PC-3 (cell line): ENCODE measurements at regions not wholly inside any gene's neighbourhood (a gene's known extent, or its start where the extent isn't known, plus 50 kb on each side); places are given as distances from the start of the nearest gene placed in this dataset.
A peak's percentile ranks its signal among the peaks of the same experiment; 100 is the strongest.

Experiments used
- ATAC-seq: fragments of 200-7000 bp; cut with Tn5 transposase; 2 replicates; pipeline ENCODE4 v1.9.1; 2020; ENCODE audit warnings: mild to moderate bottlenecking, moderate library complexity
- BruUV-seq: library from RNA; stranded (reverse); fragments of 400-500 nt; replicated peaks from 2 replicates; lab custom pipeline; 2021; lab: Mats Ljungman, UMichigan
- CTCF ChIA-PET: fragments of 300-600 bp; sonication (Branson Sonifier 250); formaldehyde crosslinking; loops from one replicate; lab custom pipeline; 2022; ENCODE audit warnings: antibody characterized with exemption; lab: Charles Lee
- POLR2A ChIA-PET: fragments of 300-600 bp; sonication (Branson Sonifier 250); formaldehyde crosslinking; loops from one replicate; lab custom pipeline; 2022; ENCODE audit warnings: antibody characterized with exemption; ENCODE audit not compliant: unreplicated experiment; lab: Charles Lee
- DNase-seq: peaks from one replicate; pipeline ENCODE4 v3.0.0-alpha.2; 2015
- H2AFZ ChIP-seq: fragments of 300-600 bp; sonication (generic); 2 replicates; pipeline ENCODE4 v1.6.0; 2016; ENCODE audit warnings: antibody characterized with exemption, low read length
- H3F3A ChIP-seq: fragments of 300-600 bp; sonication (generic); one replicate; pipeline ENCODE4 v1.6.0; 2017; ENCODE audit warnings: antibody characterized with exemption, low read length, control low read depth, mild to moderate bottlenecking; ENCODE audit not compliant: unreplicated experiment
- H3K27ac ChIP-seq: fragments of 300-600 bp; sonication (generic); 2 replicates; pipeline ENCODE4 v1.5.1; 2016; ENCODE audit warnings: mild to moderate bottlenecking, low read length
- H3K27me3 ChIP-seq: fragments of 300-600 bp; sonication (generic); 2 replicates; pipeline ENCODE4 v1.6.1; 2016; ENCODE audit warnings: low read length, mixed read lengths
- H3K36me3 ChIP-seq: fragments of 300-600 bp; sonication (generic); 2 replicates; pipeline ENCODE4 v1.6.1; 2016; ENCODE audit warnings: low read depth, mixed run types, low read length, mixed read lengths
- H3K4me1 ChIP-seq: fragments of 300-600 bp; sonication (generic); 2 replicates; pipeline ENCODE4 v1.5.1; 2016; ENCODE audit warnings: low read length; ENCODE audit not compliant: insufficient read depth
- H3K4me2 ChIP-seq: fragments of 300-600 bp; sonication (generic); 2 replicates; pipeline ENCODE4 v1.6.0; 2016; ENCODE audit warnings: low read length
- H3K4me3 ChIP-seq: fragments of 300-600 bp; sonication (generic); 2 replicates; pipeline ENCODE4 v1.5.1; 2016; ENCODE audit warnings: mild to moderate bottlenecking, low read length, mixed read lengths
- H3K79me2 ChIP-seq: fragments of 300-600 bp; sonication (generic); 2 replicates; pipeline ENCODE4 v1.6.1; 2017; ENCODE audit warnings: low read length, mixed read lengths
- H3K9ac ChIP-seq: fragments of 300-600 bp; sonication (generic); 2 replicates; pipeline ENCODE4 v1.6.0; 2016; ENCODE audit warnings: mild to moderate bottlenecking, low read length
- H3K9me2 ChIP-seq: fragments of 300-600 bp; sonication (generic); replicated peaks from 2 replicates; pipeline ENCODE4 v1.6.1; 2016; ENCODE audit warnings: mixed run types, low read length, mixed read lengths
- H3K9me3 ChIP-seq: fragments of 300-600 bp; sonication (generic); 2 replicates; pipeline ENCODE4 v1.6.1; 2016; ENCODE audit warnings: low read length, mixed read lengths
- H4K20me1 ChIP-seq: fragments of 300-600 bp; sonication (generic); 2 replicates; pipeline ENCODE4 v1.6.1; 2016; ENCODE audit warnings: low read length, mixed read lengths
- CTCF ChIP-seq: fragments of 300-600 bp; sonication (generic); conservative IDR thresholded peaks from 2 replicates; pipeline ENCODE4 v1.5.1; 2017; ENCODE audit warnings: antibody characterized with exemption, low read depth, mild to moderate bottlenecking, low read length
- EZH2 ChIP-seq: fragments of 300-600 bp; sonication (generic); IDR thresholded peaks from one replicate; pipeline ENCODE4 v1.6.1; 2017; ENCODE audit warnings: antibody characterized with exemption, mild to moderate bottlenecking, low read length; ENCODE audit not compliant: unreplicated experiment
- EZH2phosphoT487 ChIP-seq: fragments of 300-600 bp; sonication (generic); IDR thresholded peaks from 2 replicates; pipeline ENCODE4 v1.6.1; 2018; ENCODE audit warnings: mild to moderate bottlenecking, antibody characterized with exemption, low read length, borderline replicate concordance
- intact Hi-C: fragments of 100-400 bp; cut with micrococcal nuclease; formaldehyde crosslinking; loops from 2 replicates; pipeline ENCODE4 v1.9.0; 2023

GRCh38 chr7:45985902-45986301, 64.8 kb upstream of the IGFBP3 start:
- no peak overlapping the region for H3K4me3 ChIP-seq
- intact Hi-C loops = no loop called here
- POLR2A ChIA-PET = no interaction called here
- no peaks in the 10 kb centered on the region for H4K20me1 ChIP-seq
- H3K27me3 ChIP-seq = no peaks in the 10 kb centered on the region
- H3K9ac ChIP-seq = no peak overlapping the region
- no peaks in the 10 kb centered on the region for H3K9me2 ChIP-seq
- H3K9me3 ChIP-seq = no peaks in the 10 kb centered on the region
- H3F3A ChIP-seq = no peaks in the 10 kb centered on the region
- no TSS peak for BruUV-seq
- peaks cover 4% of the 10 kb centered on the region; the same call in 1 of the 2 replicates for H3K4me1 ChIP-seq
- no peaks in the 10 kb centered on the region for H3K79me2 ChIP-seq
- no peak overlapping the region for H3K4me2 ChIP-seq
- TF ChIP-seq EZH2phosphoT487 = no peak
- no peak for TF ChIP-seq EZH2
- TF ChIP-seq CTCF = no peak
- ATAC-seq (peak; percentile 62), DNase-seq (peak; percentile 46)
- H3K36me3 ChIP-seq = no peaks in the 10 kb centered on the region
- no peak overlapping the region for H3K27ac ChIP-seq
- H2AFZ ChIP-seq = no peak overlapping the region
- CTCF ChIA-PET = interaction anchor here (0.8 to 1.0 kb wide), 3 partner anchors 63 to 121 kb away, joined by 3 to 5 read pairs (median 3); no protein-coding TSS in a partner anchor

- H3K9me3 ChIP-seq = no peaks in the 10 kb centered on the region
- H3K27me3 ChIP-seq = no peaks in the 10 kb centered on the region
- no peak overlapping the region for H3K4me2 ChIP-seq
- peak; percentile 41 for TF ChIP-seq CTCF
- no peak for TF ChIP-seq EZH2
- H3F3A ChIP-seq = no peaks in the 10 kb centered on the region
- no peaks in the 10 kb centered on the region for H4K20me1 ChIP-seq
- H3K4me1 ChIP-seq = peaks cover 9% of the 10 kb centered on the region; the same call in 1 of the 2 replicates
- H3K9me2 ChIP-seq = no peaks in the 10 kb centered on the region
- H3K79me2 ChIP-seq = no peaks in the 10 kb centered on the region
- BruUV-seq = no TSS peak
- DNase-seq (peak; percentile 36), ATAC-seq (peak; percentile 52)
- H3K4me3 ChIP-seq = no peak overlapping the region
- H2AFZ ChIP-seq = no peak overlapping the region
- H3K27ac ChIP-seq = no peak overlapping the region
- no peak overlapping the region for H3K9ac ChIP-seq
- ChIA-PET POLR2A (interaction anchor here (0.6 kb wide), 1 partner anchor 316 kb away, joined by 3 read pairs; no protein-coding TSS in a partner anchor), CTCF (interaction anchor here (0.5 to 1.0 kb wide), 4 partner anchors 62 to 1195 kb away, joined by 3 read pairs; no protein-coding TSS in a partner anchor)
- intact Hi-C loops = no loop called here
- no peaks in the 10 kb centered on the region for H3K36me3 ChIP-seq
Observed at GRCh38 chr7:45984386-45985295, 63.6 kb upstream of the IGFBP3 start.
